SK-N-SH (cell line): ENCODE measurements at regions not wholly inside any gene's neighbourhood (a gene's known extent, or its start where the extent isn't known, plus 50 kb on each side); places are given as distances from the start of the nearest gene placed in this dataset.
A peak's percentile ranks its signal among the peaks of the same experiment; 100 is the strongest.

ENCODE experiments used
- CTCF ChIA-PET: fragments of 300-600, 350-600 bp; formaldehyde crosslinking; extraction: SDS; loops from one replicate; lab custom pipeline; 2021; lab: Yijun Ruan, JAX
- POLR2A ChIA-PET: fragments of 350-600 bp; sonication (Branson Sonifier 250); formaldehyde crosslinking; extraction: SDS; loops from one replicate; lab custom pipeline; 2020; ENCODE audit warnings: antibody characterized with exemption, inconsistent platforms; lab: Yijun Ruan, JAX
- DNase-seq: peaks from one replicate; pipeline ENCODE4 v3.0.0; 2012
- H2AFZ ChIP-seq: fragments of 200-600 bp; sonication (generic); 2 replicates; pipeline ENCODE4 v1.8.1; 2016; ENCODE audit warnings: antibody characterized with exemption, mild to moderate bottlenecking, low read depth
- H3F3A ChIP-seq: fragments of 200-600 bp; sonication (generic); replicated peaks from 2 replicates; pipeline ENCODE3; 2016; ENCODE audit warnings: antibody characterized with exemption, mild to moderate bottlenecking; ENCODE audit not compliant: insufficient read depth
- H3K27ac ChIP-seq, 2 experiments: fragments of 200-500 bp in 1 of 2; fragments of 200-600 bp in 1 of 2; sonication (Bioruptor generic) in 1 of 2; sonication (generic), shearing (Covaris generic) in 1 of 2; 2 replicates each; pipeline versions ENCODE4 v1.5.1 to v1.6.1; 2014 to 2016; ENCODE audit warnings: low read depth in 2 of 2, inconsistent platforms in 1 of 2, low read length in 1 of 2, mild to moderate bottlenecking in 1 of 2, mixed read lengths in 1 of 2
- H3K27me3 ChIP-seq: fragments of 200-600 bp; sonication (generic), shearing (Covaris generic); 2 replicates; pipeline ENCODE4 v1.6.1; 2016; ENCODE audit warnings: mixed run types; ENCODE audit not compliant: insufficient read depth
- H3K36me3 ChIP-seq, 2 experiments: fragments of 200-500 bp in 1 of 2; fragments of 200-600 bp in 1 of 2; sonication (Bioruptor generic) in 1 of 2; sonication (generic) in 1 of 2; replicated peaks in 1 of 2; 2 replicates each; pipeline versions ENCODE3 to v1.5.1; 2014 to 2016; ENCODE audit warnings: low read length in 1 of 2, mild to moderate bottlenecking in 1 of 2; ENCODE audit not compliant: insufficient read depth in 2 of 2, control insufficient read depth in 1 of 2
- H3K4me1 ChIP-seq, 2 experiments: fragments of 200-500 bp in 1 of 2; fragments of 200-600 bp in 1 of 2; sonication (Bioruptor generic) in 1 of 2; sonication (generic), shearing (Covaris generic) in 1 of 2; 2 replicates each; pipeline versions ENCODE4 v1.5.1 to v1.6.1; 2014 to 2016; ENCODE audit warnings: low read depth in 1 of 2, low read length in 1 of 2, mixed run types in 1 of 2; ENCODE audit not compliant: insufficient read depth in 2 of 2, control insufficient read depth in 1 of 2
- H3K4me2 ChIP-seq: fragments of 200-600 bp; sonication (generic), shearing (Covaris generic); 2 replicates; pipeline ENCODE4 v1.6.1; 2017; ENCODE audit warnings: mixed run types
- H3K4me3 ChIP-seq, 2 experiments: fragments of 200-500 bp in 1 of 2; fragments of 200-600 bp in 1 of 2; sonication (Bioruptor generic) in 1 of 2; sonication (generic), shearing (Covaris generic) in 1 of 2; 2 replicates each; pipeline versions ENCODE4 v1.5.1 to v1.8.1; 2014 to 2016; ENCODE audit warnings: low read depth in 2 of 2, inconsistent platforms in 1 of 2, low read length in 1 of 2, mild to moderate bottlenecking in 1 of 2, mixed read lengths in 1 of 2, moderate library complexity in 1 of 2
- H3K79me2 ChIP-seq: fragments of 200-600 bp; sonication (generic); 2 replicates; pipeline ENCODE4 v1.8.1; 2017; ENCODE audit warnings: mild to moderate bottlenecking; ENCODE audit not compliant: insufficient read depth
- H3K9ac ChIP-seq: fragments of 200-600 bp; sonication (generic); 2 replicates; pipeline ENCODE4 v1.6.1; 2017; ENCODE audit warnings: mixed run types
- H3K9me2 ChIP-seq: fragments of 200-600 bp; sonication (generic); 2 replicates; pipeline ENCODE4 v1.6.1; 2017; ENCODE audit warnings: mixed run types
- H3K9me3 ChIP-seq: fragments of 200-600 bp; sonication (generic); 2 replicates; pipeline ENCODE4 v1.6.1; 2017; ENCODE audit warnings: mixed run types, mild to moderate bottlenecking, moderate library complexity
- H4K20me1 ChIP-seq: fragments of 200-600 bp; sonication (generic); 2 replicates; pipeline ENCODE4 v1.6.1; 2017; ENCODE audit warnings: mild to moderate bottlenecking, mixed run types; ENCODE audit not compliant: insufficient read depth
- FOXM1 ChIP-seq: IDR thresholded peaks from 2 replicates; pipeline ENCODE4 v1.4.0; 2012; ENCODE audit warnings: low read depth, mild to moderate bottlenecking
- JUND ChIP-seq: IDR thresholded peaks from 2 replicates; pipeline ENCODE4 v1.4.0; 2012
- RAD21 ChIP-seq: IDR thresholded peaks from 2 replicates; pipeline ENCODE4 v1.6.1; 2012; ENCODE audit warnings: mild to moderate bottlenecking, low read length
- RCOR1 ChIP-seq: fragments of 150-350 bp; IDR thresholded peaks from 2 replicates; pipeline ENCODE4 v1.6.1; 2017; ENCODE audit warnings: antibody characterized with exemption, low read length
- YY1 ChIP-seq: IDR thresholded peaks from 2 replicates; pipeline ENCODE4 v1.4.0; 2012; ENCODE audit warnings: low read depth, mild to moderate bottlenecking
- WGBS: methylation state at CpG from one replicate; pipeline ENCODE4 v1.1.6; 2017; ENCODE audit warnings: low lambda C conversion rate; 5-methylcytosine and 5-hydroxymethylcytosine counted together
- TF ChIP-seq, protein P1 (sequence below): IDR thresholded peaks from 2 replicates; pipeline ENCODE4 v1.6.1; 2012; ENCODE audit warnings: mild to moderate bottlenecking, low read depth, low read length, moderate library complexity
- TF ChIP-seq, protein P2 (sequence below): IDR thresholded peaks from 2 replicates; pipeline ENCODE4 v1.4.0; 2012; ENCODE audit warnings: low read depth, borderline replicate concordance
- TF ChIP-seq, protein P3 (sequence below): fragments of 200-600 bp; sonication (generic); IDR thresholded peaks from 2 replicates; pipeline ENCODE4 v1.6.1; 2017; ENCODE audit warnings: antibody characterized with exemption, mild to moderate bottlenecking, moderate library complexity

DNA sequence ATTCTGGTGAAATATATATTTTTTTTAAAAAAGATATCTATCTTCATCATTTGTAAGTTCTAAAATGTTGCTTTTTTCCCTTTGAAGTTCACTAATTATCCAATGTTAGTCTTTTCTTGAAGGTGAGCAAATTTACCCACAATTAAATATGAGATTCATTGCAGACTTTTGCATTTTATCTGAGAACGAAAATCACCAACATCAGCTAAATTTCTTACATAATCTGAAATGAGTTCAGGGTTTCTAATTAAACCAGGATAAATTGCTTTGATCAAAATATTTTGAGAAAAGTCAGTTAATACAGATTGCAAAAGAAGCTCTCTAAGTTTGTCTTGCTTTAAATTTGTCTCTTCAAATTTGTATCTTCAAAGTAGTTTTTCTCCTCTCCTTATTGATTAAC, 486.4 kb upstream of the FSTL5 start:
- Histone ChIP-seq H3K9me2 (no peaks in the 10 kb centered on the region), H3F3A (peaks cover 16% of the 10 kb centered on the region), H3K9me3 (0 out of 2 replicates have a peak, but pooled peaks cover 4% of the 10 kb centered on the region)
- TF ChIP-seq, protein P1, sequence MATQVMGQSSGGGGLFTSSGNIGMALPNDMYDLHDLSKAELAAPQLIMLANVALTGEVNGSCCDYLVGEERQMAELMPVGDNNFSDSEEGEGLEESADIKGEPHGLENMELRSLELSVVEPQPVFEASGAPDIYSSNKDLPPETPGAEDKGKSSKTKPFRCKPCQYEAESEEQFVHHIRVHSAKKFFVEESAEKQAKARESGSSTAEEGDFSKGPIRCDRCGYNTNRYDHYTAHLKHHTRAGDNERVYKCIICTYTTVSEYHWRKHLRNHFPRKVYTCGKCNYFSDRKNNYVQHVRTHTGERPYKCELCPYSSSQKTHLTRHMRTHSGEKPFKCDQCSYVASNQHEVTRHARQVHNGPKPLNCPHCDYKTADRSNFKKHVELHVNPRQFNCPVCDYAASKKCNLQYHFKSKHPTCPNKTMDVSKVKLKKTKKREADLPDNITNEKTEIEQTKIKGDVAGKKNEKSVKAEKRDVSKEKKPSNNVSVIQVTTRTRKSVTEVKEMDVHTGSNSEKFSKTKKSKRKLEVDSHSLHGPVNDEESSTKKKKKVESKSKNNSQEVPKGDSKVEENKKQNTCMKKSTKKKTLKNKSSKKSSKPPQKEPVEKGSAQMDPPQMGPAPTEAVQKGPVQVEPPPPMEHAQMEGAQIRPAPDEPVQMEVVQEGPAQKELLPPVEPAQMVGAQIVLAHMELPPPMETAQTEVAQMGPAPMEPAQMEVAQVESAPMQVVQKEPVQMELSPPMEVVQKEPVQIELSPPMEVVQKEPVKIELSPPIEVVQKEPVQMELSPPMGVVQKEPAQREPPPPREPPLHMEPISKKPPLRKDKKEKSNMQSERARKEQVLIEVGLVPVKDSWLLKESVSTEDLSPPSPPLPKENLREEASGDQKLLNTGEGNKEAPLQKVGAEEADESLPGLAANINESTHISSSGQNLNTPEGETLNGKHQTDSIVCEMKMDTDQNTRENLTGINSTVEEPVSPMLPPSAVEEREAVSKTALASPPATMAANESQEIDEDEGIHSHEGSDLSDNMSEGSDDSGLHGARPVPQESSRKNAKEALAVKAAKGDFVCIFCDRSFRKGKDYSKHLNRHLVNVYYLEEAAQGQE: no peak
- TF ChIP-seq JUND: no peak
- TF ChIP-seq RCOR1: no peak
- TF ChIP-seq YY1: no peak
- TF ChIP-seq FOXM1: no peak
- TF ChIP-seq, all 33 proteins: peak for 0
- Histone ChIP-seq H3K4me1 (no peaks in the 10 kb centered on the region), H4K20me1 (no peaks in the 10 kb centered on the region), H3K4me3 (no peak overlapping the region), H3K36me3 (no peaks in the 10 kb centered on the region), H3K4me2 (no peak overlapping the region), H3K27ac (no peak overlapping the region), H3K9ac (no peak overlapping the region), H3K27me3 (peaks cover 5% of the 10 kb centered on the region; the same call in 1 of the 2 replicates), H3K79me2 (no peaks in the 10 kb centered on the region), H2AFZ (0 out of 2 replicates have a peak overlapping the region, but pooled peaks have one; percentile 30)
- POLR2A ChIA-PET: no interaction called here
- DNase-seq: no peak
- WGBS: 5% methylated on average over 1 of the region's 1 CpG
- CTCF ChIA-PET: interaction anchor here (1.3 kb wide), 1 partner anchor 10 kb away, joined by 4 read pairs; no protein-coding TSS in a partner anchor

DNA sequence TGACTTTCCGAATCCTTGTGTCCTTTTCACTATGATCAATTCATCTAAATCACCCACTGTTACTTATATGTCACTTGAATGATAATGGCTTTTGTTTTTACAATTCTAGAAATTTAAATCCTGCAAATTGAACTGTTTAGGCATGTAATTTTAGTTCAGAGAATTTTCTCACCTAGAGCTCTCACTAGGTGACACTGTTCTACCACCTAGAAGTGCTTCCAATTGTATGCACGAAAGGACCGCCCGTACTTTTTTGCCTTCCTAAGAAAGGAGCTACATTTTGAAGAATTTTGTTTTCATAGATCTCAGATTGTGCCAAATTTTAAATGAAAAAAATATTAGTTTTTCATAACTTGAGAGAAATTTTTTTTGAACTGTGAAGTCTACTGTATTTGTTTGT, 481.6 kb upstream of the FSTL5 start:
- CTCF ChIA-PET: interaction anchor here (1.3 kb wide), 1 partner anchor 148 kb away, joined by 5 read pairs; no protein-coding TSS in a partner anchor
- POLR2A ChIA-PET: no interaction called here
- no peaks in the 10 kb centered on the region; the same call in 1 of the 2 replicates for H3K27me3 ChIP-seq
- no peak overlapping the region for H3K9ac ChIP-seq
- H3K36me3 ChIP-seq: no peaks in the 10 kb centered on the region
- 0 out of 2 replicates have a peak, but pooled peaks cover 4% of the 10 kb centered on the region for H3K9me3 ChIP-seq
- peaks cover 21% of the 10 kb centered on the region for H3F3A ChIP-seq
- DNase-seq: no peak
- H3K9me2 ChIP-seq: no peaks in the 10 kb centered on the region
- 16% methylated on average over 4 of the region's 4 CpGs for WGBS
- H3K4me3 ChIP-seq: no peak overlapping the region
- H3K4me2 ChIP-seq: no peak overlapping the region
- TF ChIP-seq, protein P2, sequence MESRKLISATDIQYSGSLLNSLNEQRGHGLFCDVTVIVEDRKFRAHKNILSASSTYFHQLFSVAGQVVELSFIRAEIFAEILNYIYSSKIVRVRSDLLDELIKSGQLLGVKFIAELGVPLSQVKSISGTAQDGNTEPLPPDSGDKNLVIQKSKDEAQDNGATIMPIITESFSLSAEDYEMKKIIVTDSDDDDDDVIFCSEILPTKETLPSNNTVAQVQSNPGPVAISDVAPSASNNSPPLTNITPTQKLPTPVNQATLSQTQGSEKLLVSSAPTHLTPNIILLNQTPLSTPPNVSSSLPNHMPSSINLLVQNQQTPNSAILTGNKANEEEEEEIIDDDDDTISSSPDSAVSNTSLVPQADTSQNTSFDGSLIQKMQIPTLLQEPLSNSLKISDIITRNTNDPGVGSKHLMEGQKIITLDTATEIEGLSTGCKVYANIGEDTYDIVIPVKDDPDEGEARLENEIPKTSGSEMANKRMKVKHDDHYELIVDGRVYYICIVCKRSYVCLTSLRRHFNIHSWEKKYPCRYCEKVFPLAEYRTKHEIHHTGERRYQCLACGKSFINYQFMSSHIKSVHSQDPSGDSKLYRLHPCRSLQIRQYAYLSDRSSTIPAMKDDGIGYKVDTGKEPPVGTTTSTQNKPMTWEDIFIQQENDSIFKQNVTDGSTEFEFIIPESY: no peak
- TF ChIP-seq, protein P3, sequence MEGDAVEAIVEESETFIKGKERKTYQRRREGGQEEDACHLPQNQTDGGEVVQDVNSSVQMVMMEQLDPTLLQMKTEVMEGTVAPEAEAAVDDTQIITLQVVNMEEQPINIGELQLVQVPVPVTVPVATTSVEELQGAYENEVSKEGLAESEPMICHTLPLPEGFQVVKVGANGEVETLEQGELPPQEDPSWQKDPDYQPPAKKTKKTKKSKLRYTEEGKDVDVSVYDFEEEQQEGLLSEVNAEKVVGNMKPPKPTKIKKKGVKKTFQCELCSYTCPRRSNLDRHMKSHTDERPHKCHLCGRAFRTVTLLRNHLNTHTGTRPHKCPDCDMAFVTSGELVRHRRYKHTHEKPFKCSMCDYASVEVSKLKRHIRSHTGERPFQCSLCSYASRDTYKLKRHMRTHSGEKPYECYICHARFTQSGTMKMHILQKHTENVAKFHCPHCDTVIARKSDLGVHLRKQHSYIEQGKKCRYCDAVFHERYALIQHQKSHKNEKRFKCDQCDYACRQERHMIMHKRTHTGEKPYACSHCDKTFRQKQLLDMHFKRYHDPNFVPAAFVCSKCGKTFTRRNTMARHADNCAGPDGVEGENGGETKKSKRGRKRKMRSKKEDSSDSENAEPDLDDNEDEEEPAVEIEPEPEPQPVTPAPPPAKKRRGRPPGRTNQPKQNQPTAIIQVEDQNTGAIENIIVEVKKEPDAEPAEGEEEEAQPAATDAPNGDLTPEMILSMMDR: peak; percentile 55
- peak; percentile 28; the same call in 1 of the 2 replicates for TF ChIP-seq RAD21
- no peaks in the 10 kb centered on the region for H3K79me2 ChIP-seq
- no peak overlapping the region for H3K27ac ChIP-seq
- H2AFZ ChIP-seq: no peak overlapping the region
- H3K4me1 ChIP-seq: no peaks in the 10 kb centered on the region
- no peaks in the 10 kb centered on the region for H4K20me1 ChIP-seq
